ENCODE measurements at regions not wholly inside any gene's neighbourhood (a gene's known extent, or its start where the extent isn't known, plus 50 kb on each side); places are given as distances from the start of the nearest gene placed in this dataset.

DNA sequence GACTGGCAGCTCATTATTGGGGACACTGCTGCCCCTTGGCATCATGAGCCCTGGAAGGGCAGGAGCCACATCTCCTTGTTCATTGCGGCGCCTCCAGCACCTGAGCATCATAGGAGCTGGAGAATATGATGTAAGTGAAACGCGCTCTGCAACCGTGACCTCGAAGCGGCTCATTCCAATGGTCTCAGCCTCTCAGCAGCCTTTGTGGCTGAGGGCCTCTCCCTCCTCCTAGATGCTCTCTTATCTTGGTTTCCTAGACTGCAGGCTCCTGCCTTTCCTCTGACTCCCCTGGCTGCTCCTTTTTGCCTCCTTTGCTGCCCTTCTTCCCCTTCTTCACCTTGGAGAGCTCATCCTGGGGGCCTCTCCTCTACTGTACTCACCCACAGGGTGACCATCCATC, 83.6 kb upstream of the CASZ1 start:
- 92% methylated on average over 7 of the region's 7 CpGs for WGBS
- no peak overlapping the region for H3K4me3 ChIP-seq (ENCODE audit: low read depth in 1 of 3, low read length in 3 of 3)
- TF ChIP-seq NR2F2 (IDR thresholded peaks at IDR 0.05) = no peak
- TF ChIP-seq, protein P1, sequence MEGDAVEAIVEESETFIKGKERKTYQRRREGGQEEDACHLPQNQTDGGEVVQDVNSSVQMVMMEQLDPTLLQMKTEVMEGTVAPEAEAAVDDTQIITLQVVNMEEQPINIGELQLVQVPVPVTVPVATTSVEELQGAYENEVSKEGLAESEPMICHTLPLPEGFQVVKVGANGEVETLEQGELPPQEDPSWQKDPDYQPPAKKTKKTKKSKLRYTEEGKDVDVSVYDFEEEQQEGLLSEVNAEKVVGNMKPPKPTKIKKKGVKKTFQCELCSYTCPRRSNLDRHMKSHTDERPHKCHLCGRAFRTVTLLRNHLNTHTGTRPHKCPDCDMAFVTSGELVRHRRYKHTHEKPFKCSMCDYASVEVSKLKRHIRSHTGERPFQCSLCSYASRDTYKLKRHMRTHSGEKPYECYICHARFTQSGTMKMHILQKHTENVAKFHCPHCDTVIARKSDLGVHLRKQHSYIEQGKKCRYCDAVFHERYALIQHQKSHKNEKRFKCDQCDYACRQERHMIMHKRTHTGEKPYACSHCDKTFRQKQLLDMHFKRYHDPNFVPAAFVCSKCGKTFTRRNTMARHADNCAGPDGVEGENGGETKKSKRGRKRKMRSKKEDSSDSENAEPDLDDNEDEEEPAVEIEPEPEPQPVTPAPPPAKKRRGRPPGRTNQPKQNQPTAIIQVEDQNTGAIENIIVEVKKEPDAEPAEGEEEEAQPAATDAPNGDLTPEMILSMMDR (IDR thresholded peaks at IDR 0.05; ENCODE audit: low read depth, low read length, missing input control) = no peak
- no peak for TF ChIP-seq SP1 (IDR thresholded peaks at IDR 0.05)
- no peak for TF ChIP-seq JUND (IDR thresholded peaks at IDR 0.05)
- no peak for TF ChIP-seq EGR1 (IDR thresholded peaks at IDR 0.05; ENCODE audit: low read depth in 2 of 2)
- TF ChIP-seq, protein P2, sequence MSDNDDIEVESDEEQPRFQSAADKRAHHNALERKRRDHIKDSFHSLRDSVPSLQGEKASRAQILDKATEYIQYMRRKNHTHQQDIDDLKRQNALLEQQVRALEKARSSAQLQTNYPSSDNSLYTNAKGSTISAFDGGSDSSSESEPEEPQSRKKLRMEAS (IDR thresholded peaks at IDR 0.05) = no peak
- no peak for TF ChIP-seq GABPA (IDR thresholded peaks at IDR 0.05 in 1 of 2, conservative IDR thresholded peaks at IDR 0.05 in 1 of 2)
- TF ChIP-seq HNF4A (conservative IDR thresholded peaks at IDR 0.05) = no peak
- no peak for TF ChIP-seq RXRA (IDR thresholded peaks at IDR 0.05)
- TF ChIP-seq YY1 (IDR thresholded peaks at IDR 0.05) = no peak
- no peak for TF ChIP-seq RAD21 (IDR thresholded peaks at IDR 0.05)
- no peak overlapping the region for H3K27ac ChIP-seq (ENCODE audit: low read depth in 1 of 2, low read length in 2 of 2)
- H3K9ac ChIP-seq (ENCODE audit: low read depth in 1 of 2, low read length in 2 of 2) = no peak overlapping the region
- H3K36me3 ChIP-seq (ENCODE audit: control insufficient read depth in 4 of 4, insufficient read depth in 3 of 4, low read depth in 1 of 4, low read length in 3 of 4) = no peaks in the 10 kb centered on the region
- H3K4me1 ChIP-seq (ENCODE audit: control insufficient read depth in 4 of 4, insufficient read depth in 4 of 4, low read length in 3 of 4) = no peaks in the 10 kb centered on the region
- no peak for DNase-seq (ENCODE audit: low spot score)
- no peaks in the 10 kb centered on the region for H3K9me3 ChIP-seq (ENCODE audit: control insufficient read depth in 4 of 4, low read length in 3 of 4)
- H3K27me3 ChIP-seq (ENCODE audit: control insufficient read depth in 4 of 4, insufficient read depth in 4 of 4, low read length in 3 of 4) = no peaks in the 10 kb centered on the region

DNA sequence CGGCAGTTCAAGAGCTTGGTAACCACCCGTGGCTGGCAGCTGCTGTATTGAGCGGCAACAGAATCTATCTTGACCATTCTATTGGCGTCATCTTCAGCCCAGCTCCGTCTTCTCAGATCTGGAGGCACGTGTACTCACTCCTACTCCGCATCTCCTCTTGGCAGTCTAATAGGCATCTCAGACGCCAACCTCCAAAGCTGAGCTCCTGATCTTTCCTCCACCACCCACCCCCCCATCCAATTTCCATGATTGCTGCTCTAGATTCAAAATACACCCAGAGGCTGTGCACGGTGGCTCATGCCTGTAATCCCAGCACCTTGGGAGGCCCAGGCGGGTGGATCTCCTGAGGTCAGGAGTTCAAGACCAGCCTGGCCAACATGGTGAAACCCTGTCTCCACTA, 84.6 kb upstream of the CASZ1 start:
- WGBS = 92% methylated on average over 10 of the region's 10 CpGs
- Histone ChIP-seq H3K4me1 (ENCODE audit: control insufficient read depth in 4 of 4, insufficient read depth in 4 of 4, low read length in 3 of 4) (no peaks in the 10 kb centered on the region), H3K4me3 (ENCODE audit: low read depth in 1 of 3, low read length in 3 of 3) (no peak overlapping the region), H3K9ac (ENCODE audit: low read depth in 1 of 2, low read length in 2 of 2) (no peak overlapping the region), H3K36me3 (ENCODE audit: control insufficient read depth in 4 of 4, insufficient read depth in 3 of 4, low read depth in 1 of 4, low read length in 3 of 4) (no peaks in the 10 kb centered on the region), H3K9me3 (ENCODE audit: control insufficient read depth in 4 of 4, low read length in 3 of 4) (no peaks in the 10 kb centered on the region), H3K27me3 (ENCODE audit: control insufficient read depth in 4 of 4, insufficient read depth in 4 of 4, low read length in 3 of 4) (no peaks in the 10 kb centered on the region), H3K27ac (ENCODE audit: low read depth in 1 of 2, low read length in 2 of 2) (no peak overlapping the region)
- TF ChIP-seq, protein P2 (IDR thresholded peaks at IDR 0.05) = no peak
- TF ChIP-seq HNF4A (conservative IDR thresholded peaks at IDR 0.05) (no peak), SP1 (IDR thresholded peaks at IDR 0.05) (no peak), EGR1 (IDR thresholded peaks at IDR 0.05; ENCODE audit: low read depth in 2 of 2) (no peak), RAD21 (IDR thresholded peaks at IDR 0.05) (no peak), FOXA1 (IDR thresholded peaks at IDR 0.05) (no peak), RXRA (IDR thresholded peaks at IDR 0.05) (no peak), GABPA (IDR thresholded peaks at IDR 0.05 in 1 of 2, conservative IDR thresholded peaks at IDR 0.05 in 1 of 2) (no peak), HNF4G (IDR thresholded peaks at IDR 0.05) (no peak), YY1 (IDR thresholded peaks at IDR 0.05) (no peak), JUND (IDR thresholded peaks at IDR 0.05) (no peak), FOXA2 (IDR thresholded peaks at IDR 0.05) (no peak), TAF1 (conservative IDR thresholded peaks at IDR 0.05) (no peak), NR2F2 (IDR thresholded peaks at IDR 0.05) (no peak)
- TF ChIP-seq, protein P3, sequence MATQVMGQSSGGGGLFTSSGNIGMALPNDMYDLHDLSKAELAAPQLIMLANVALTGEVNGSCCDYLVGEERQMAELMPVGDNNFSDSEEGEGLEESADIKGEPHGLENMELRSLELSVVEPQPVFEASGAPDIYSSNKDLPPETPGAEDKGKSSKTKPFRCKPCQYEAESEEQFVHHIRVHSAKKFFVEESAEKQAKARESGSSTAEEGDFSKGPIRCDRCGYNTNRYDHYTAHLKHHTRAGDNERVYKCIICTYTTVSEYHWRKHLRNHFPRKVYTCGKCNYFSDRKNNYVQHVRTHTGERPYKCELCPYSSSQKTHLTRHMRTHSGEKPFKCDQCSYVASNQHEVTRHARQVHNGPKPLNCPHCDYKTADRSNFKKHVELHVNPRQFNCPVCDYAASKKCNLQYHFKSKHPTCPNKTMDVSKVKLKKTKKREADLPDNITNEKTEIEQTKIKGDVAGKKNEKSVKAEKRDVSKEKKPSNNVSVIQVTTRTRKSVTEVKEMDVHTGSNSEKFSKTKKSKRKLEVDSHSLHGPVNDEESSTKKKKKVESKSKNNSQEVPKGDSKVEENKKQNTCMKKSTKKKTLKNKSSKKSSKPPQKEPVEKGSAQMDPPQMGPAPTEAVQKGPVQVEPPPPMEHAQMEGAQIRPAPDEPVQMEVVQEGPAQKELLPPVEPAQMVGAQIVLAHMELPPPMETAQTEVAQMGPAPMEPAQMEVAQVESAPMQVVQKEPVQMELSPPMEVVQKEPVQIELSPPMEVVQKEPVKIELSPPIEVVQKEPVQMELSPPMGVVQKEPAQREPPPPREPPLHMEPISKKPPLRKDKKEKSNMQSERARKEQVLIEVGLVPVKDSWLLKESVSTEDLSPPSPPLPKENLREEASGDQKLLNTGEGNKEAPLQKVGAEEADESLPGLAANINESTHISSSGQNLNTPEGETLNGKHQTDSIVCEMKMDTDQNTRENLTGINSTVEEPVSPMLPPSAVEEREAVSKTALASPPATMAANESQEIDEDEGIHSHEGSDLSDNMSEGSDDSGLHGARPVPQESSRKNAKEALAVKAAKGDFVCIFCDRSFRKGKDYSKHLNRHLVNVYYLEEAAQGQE (IDR thresholded peaks at IDR 0.05) = no peak
- TF ChIP-seq, protein P4, sequence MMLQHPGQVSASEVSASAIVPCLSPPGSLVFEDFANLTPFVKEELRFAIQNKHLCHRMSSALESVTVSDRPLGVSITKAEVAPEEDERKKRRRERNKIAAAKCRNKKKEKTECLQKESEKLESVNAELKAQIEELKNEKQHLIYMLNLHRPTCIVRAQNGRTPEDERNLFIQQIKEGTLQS (IDR thresholded peaks at IDR 0.05) = no peak
- TF ChIP-seq, protein P5, sequence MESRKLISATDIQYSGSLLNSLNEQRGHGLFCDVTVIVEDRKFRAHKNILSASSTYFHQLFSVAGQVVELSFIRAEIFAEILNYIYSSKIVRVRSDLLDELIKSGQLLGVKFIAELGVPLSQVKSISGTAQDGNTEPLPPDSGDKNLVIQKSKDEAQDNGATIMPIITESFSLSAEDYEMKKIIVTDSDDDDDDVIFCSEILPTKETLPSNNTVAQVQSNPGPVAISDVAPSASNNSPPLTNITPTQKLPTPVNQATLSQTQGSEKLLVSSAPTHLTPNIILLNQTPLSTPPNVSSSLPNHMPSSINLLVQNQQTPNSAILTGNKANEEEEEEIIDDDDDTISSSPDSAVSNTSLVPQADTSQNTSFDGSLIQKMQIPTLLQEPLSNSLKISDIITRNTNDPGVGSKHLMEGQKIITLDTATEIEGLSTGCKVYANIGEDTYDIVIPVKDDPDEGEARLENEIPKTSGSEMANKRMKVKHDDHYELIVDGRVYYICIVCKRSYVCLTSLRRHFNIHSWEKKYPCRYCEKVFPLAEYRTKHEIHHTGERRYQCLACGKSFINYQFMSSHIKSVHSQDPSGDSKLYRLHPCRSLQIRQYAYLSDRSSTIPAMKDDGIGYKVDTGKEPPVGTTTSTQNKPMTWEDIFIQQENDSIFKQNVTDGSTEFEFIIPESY (IDR thresholded peaks at IDR 0.05) = no peak
- DNase-seq (ENCODE audit: low spot score) = no peak
